Osteoblast (primary cell): ENCODE measurements at regions not wholly inside any gene's neighbourhood (a gene's known extent, or its start where the extent isn't known, plus 50 kb on each side); places are given as distances from the start of the nearest gene placed in this dataset.

ENCODE experiments used
- DNase-seq: peaks from one replicate; pipeline ENCODE4 v3.0.0; 2011; ENCODE audit warnings: low spot score, mixed read lengths; ENCODE audit not compliant: insufficient read length; ENCODE audit errors: missing footprints
- H2AFZ ChIP-seq: 2 replicates; pipeline ENCODE4 v1.6.0; 2011; ENCODE audit warnings: mild to moderate bottlenecking, low read length
- H3K27ac ChIP-seq: 2 replicates; pipeline ENCODE4 v1.5.1; 2011; ENCODE audit warnings: mild to moderate bottlenecking, low read depth, low read length, moderate library complexity
- H3K27me3 ChIP-seq: 2 replicates; pipeline ENCODE4 v1.6.0; 2012; ENCODE audit warnings: mild to moderate bottlenecking, control low read depth, inconsistent platforms, low read length, moderate library complexity; ENCODE audit not compliant: insufficient read depth
- H3K36me3 ChIP-seq: 2 replicates; pipeline ENCODE4 v1.5.1; 2011; ENCODE audit warnings: mild to moderate bottlenecking, low read length, control low read depth, moderate library complexity; ENCODE audit not compliant: insufficient read depth
- H3K4me1 ChIP-seq: 2 replicates; pipeline ENCODE4 v1.5.1; 2011; ENCODE audit warnings: mild to moderate bottlenecking, low read length, control low read depth, moderate library complexity; ENCODE audit not compliant: insufficient read depth
- H3K4me2 ChIP-seq: 2 replicates; pipeline ENCODE4 v1.6.0; 2011; ENCODE audit warnings: mild to moderate bottlenecking, low read length; ENCODE audit not compliant: insufficient read depth
- H3K4me3 ChIP-seq: fragments of 200-600 bp; sonication (generic); 3 replicates; pipeline ENCODE4 v1.5.1; 2012; ENCODE audit warnings: mild to moderate bottlenecking, low read length, inconsistent platforms; ENCODE audit not compliant: insufficient read depth
- H3K79me2 ChIP-seq: 2 replicates; pipeline ENCODE4 v1.6.0; 2012; ENCODE audit warnings: mild to moderate bottlenecking, low read length, control low read depth, inconsistent platforms; ENCODE audit not compliant: insufficient read depth
- H3K9me3 ChIP-seq: 2 replicates; pipeline ENCODE4 v1.5.1; 2011; ENCODE audit warnings: low read depth, low read length, control low read depth
- H4K20me1 ChIP-seq: 2 replicates; pipeline ENCODE4 v1.6.0; 2012; ENCODE audit warnings: mild to moderate bottlenecking, low read length, control low read depth; ENCODE audit not compliant: insufficient read depth
- CTCF ChIP-seq: IDR thresholded peaks from 2 replicates; pipeline ENCODE4 v1.5.1; 2011; ENCODE audit warnings: mild to moderate bottlenecking, low read depth, low read length, moderate library complexity; ENCODE audit errors: extremely low read depth

DNA sequence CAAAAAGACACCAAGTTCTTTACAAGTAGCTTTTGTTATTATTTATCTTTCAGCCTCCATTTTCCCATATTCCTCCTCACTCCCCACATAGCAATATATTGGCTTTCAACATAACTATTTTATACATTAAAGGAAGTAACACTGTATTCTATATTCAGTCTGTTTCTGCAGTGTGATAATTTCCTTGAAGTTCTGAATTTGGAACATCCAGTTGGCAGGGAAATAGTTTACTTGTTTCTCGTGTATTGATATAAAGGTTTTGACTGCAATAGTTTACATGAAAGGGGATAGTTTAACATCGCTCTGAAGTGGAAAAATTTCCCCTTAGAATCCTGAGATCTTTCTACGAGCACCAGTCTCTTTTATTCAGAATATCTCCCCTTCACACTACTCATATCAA lies 341.5 kb upstream of the ANO3 start:
- TF ChIP-seq CTCF: no peak
- DNase-seq: no peak
- Histone ChIP-seq H3K27me3 (no peaks in the 10 kb centered on the region), H3K79me2 (no peaks in the 10 kb centered on the region), H3K9me3 (no peaks in the 10 kb centered on the region), H4K20me1 (no peaks in the 10 kb centered on the region), H3K4me3 (no peak overlapping the region), H3K36me3 (no peaks in the 10 kb centered on the region), H3K4me2 (no peak overlapping the region), H3K4me1 (no peaks in the 10 kb centered on the region), H3K27ac (no peak overlapping the region), H2AFZ (no peak overlapping the region)

- no peak for TF ChIP-seq CTCF
- no peak overlapping the region for H3K4me3 ChIP-seq
- H3K27me3 ChIP-seq: no peaks in the 10 kb centered on the region
- no peak overlapping the region for H3K4me2 ChIP-seq
- no peak overlapping the region for H3K27ac ChIP-seq
- no peaks in the 10 kb centered on the region for H3K9me3 ChIP-seq
- H3K36me3 ChIP-seq: no peaks in the 10 kb centered on the region
- H3K79me2 ChIP-seq: no peaks in the 10 kb centered on the region
- no peaks in the 10 kb centered on the region for H4K20me1 ChIP-seq
- no peak for DNase-seq
- no peaks in the 10 kb centered on the region for H3K4me1 ChIP-seq
- H2AFZ ChIP-seq: no peak overlapping the region
Observed at GRCh38 chr11:25991476-25991875, 340.5 kb upstream of the ANO3 start.

- Histone ChIP-seq H2AFZ (no peak overlapping the region), H3K4me3 (no peak overlapping the region), H3K27ac (no peak overlapping the region), H3K4me2 (no peak overlapping the region), H4K20me1 (no peaks in the 10 kb centered on the region), H3K4me1 (no peaks in the 10 kb centered on the region), H3K27me3 (no peaks in the 10 kb centered on the region), H3K9me3 (no peaks in the 10 kb centered on the region), H3K79me2 (no peaks in the 10 kb centered on the region), H3K36me3 (no peaks in the 10 kb centered on the region)
- DNase-seq: no peak
- no peak for TF ChIP-seq CTCF
Observed at GRCh38 chr11:25992294-25992693, 339.6 kb upstream of the ANO3 start.

DNA sequence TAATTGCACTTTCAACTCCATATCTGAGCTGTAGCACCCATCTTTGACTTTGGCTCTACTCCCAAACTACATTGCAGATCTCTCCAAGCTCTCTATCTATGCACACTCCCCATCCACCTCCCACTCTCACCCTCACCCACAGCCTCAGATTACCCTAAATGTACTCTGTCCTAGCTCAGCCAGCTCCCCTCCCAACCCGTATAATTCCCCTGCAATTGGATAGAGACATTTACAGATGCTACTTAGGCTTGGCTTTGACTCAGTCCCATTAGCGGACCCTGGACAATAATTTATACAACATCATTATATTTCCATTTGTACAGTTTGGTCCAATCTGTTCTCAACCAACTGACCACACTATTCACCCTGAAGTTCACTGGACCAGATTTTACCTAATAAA lies 338.9 kb upstream of the ANO3 start:
- Histone ChIP-seq H3K27me3 (no peaks in the 10 kb centered on the region), H3K36me3 (no peaks in the 10 kb centered on the region), H3K4me3 (no peak overlapping the region), H3K9me3 (no peaks in the 10 kb centered on the region), H2AFZ (no peak overlapping the region), H3K27ac (no peak overlapping the region), H4K20me1 (no peaks in the 10 kb centered on the region), H3K4me2 (no peak overlapping the region), H3K79me2 (no peaks in the 10 kb centered on the region), H3K4me1 (no peaks in the 10 kb centered on the region)
- TF ChIP-seq CTCF: no peak
- no peak for DNase-seq
